ENCODE measurements at regions not wholly inside any gene's neighbourhood (a gene's known extent, or its start where the extent isn't known, plus 50 kb on each side); places are given as distances from the start of the nearest gene placed in this dataset.

DNA sequence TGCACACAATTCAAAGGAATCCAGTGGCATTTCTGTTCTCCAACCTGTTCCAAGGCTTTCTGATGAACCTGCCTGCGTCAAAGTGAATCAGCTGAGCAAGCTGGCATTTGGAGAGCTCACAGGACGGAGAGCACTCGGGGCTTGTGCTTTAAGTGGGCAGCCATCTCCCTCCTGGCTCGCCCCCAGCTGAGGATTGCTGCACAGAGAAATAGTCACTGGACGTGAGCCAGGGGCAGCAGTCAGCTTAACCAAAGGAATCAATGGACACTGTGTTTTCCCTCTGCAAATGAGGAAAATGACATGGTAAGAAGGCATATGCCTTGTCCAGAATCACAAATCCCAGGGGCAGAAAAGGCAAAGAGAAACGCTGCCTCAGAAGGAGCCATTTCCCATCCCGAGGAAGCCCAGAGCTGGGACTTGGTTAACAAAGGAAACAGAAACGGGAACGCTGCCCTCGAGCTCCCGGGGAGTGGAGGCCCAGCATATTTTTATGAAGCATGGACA lies 299.4 kb downstream of the ZSWIM6 start:
- Histone ChIP-seq H3K27ac (peak overlapping the region in 9 of 10 donors; percentile 33 to 78 (median 63)), H3K4me3 (peak overlapping the region in 1 of 10 donors; percentile 21), H3K9me3 (no peaks in the 10 kb centered on the region), H3K27me3 (no peaks in the 10 kb centered on the region), H3K36me3 (no peaks in the 10 kb centered on the region), H3K4me1 (peaks cover 0 to 22% (median 17%) of the 10 kb centered on the region in 9 donors)
- peak; percentile 43 to 93 (median 84) for ATAC-seq
- intact Hi-C loops (cut with DNase I): loop anchor here in 1 of 10 donors (10.0 kb wide), 1 partner anchor 227 kb away; no protein-coding TSS in a partner anchor
- peak; percentile 52 to 72 for DNase-seq
- TF ChIP-seq, protein P1, sequence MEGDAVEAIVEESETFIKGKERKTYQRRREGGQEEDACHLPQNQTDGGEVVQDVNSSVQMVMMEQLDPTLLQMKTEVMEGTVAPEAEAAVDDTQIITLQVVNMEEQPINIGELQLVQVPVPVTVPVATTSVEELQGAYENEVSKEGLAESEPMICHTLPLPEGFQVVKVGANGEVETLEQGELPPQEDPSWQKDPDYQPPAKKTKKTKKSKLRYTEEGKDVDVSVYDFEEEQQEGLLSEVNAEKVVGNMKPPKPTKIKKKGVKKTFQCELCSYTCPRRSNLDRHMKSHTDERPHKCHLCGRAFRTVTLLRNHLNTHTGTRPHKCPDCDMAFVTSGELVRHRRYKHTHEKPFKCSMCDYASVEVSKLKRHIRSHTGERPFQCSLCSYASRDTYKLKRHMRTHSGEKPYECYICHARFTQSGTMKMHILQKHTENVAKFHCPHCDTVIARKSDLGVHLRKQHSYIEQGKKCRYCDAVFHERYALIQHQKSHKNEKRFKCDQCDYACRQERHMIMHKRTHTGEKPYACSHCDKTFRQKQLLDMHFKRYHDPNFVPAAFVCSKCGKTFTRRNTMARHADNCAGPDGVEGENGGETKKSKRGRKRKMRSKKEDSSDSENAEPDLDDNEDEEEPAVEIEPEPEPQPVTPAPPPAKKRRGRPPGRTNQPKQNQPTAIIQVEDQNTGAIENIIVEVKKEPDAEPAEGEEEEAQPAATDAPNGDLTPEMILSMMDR (IDR thresholded peaks at IDR 0.05): no peak
- 13 to 16% methylated on average over 11 of the region's 11 CpGs for WGBS, 2 donors

DNA sequence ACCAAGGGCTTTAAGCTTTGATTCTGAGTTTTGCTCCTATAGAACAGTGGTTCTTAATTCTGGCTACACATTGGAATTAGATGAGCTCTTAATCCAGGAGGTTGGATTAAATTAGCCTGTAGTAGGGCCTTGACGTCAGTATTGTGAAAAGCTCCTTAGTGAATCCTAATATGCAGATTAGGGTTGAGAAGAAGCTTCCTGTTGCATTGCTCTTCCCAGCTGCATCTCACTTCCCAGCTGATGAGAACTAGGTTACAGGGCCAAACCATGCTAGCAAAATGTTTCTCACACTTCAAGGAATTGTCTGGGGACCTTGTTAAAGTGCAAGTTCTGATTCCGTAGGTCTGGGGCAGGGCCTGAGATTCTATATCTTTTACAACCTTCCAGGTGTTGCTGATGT lies 300.0 kb downstream of the ZSWIM6 start:
- H3K9me3 ChIP-seq: no peaks in the 10 kb centered on the region
- DNase-seq: no peak
- TF ChIP-seq, protein P1 (IDR thresholded peaks at IDR 0.05): no peak
- no peaks in the 10 kb centered on the region for H3K36me3 ChIP-seq
- H3K27me3 ChIP-seq: no peaks in the 10 kb centered on the region
- H3K27ac ChIP-seq: peak overlapping the region in 9 of 10 donors; percentile 33 to 78 (median 63)
- intact Hi-C loops (cut with DNase I): loop anchor here in 1 of 10 donors (10.0 kb wide), 1 partner anchor 227 kb away; no protein-coding TSS in a partner anchor
- WGBS, 2 donors: 67 to 68% methylated on average over 2 of the region's 2 CpGs
- H3K4me3 ChIP-seq: no peak overlapping the region
- ATAC-seq: peak in 6 of 8 donors; percentile 29 to 57 (median 44)
- peaks cover 0 to 18% (median 13%) of the 10 kb centered on the region in 9 donors for H3K4me1 ChIP-seq

DNA sequence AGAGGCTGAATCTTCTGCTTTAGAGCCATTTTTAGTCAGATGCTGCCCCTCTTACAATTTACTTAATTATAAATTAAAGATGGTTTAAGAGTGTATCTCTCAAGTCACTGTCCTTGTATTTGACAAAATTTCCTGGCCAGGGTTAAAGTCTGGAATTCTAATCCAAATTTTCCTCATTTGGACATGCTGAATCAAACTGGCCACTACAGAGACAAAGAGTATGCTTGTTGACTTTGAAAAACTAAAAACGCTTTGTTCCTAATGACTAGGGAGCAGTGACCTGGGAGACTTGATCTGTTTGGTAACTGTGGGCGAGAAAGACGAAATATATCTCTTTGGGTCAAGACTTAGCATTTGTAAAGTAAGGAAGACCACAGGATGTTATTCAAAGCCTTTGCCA lies 303.2 kb downstream of the ZSWIM6 start:
- Histone ChIP-seq H3K9me3 (no peaks in the 10 kb centered on the region), H3K27me3 (no peaks in the 10 kb centered on the region), H3K4me3 (no peak overlapping the region), H3K36me3 (no peaks in the 10 kb centered on the region), H3K4me1 (peaks cover 3 to 32% (median 20%) of the 10 kb centered on the region in 9 donors), H3K27ac (no peak overlapping the region)
- intact Hi-C loops (cut with DNase I): loop anchor here in 1 of 10 donors (10.0 kb wide), 1 partner anchor 230 kb away; no protein-coding TSS in a partner anchor
- 84 to 92% methylated on average over 3 of the region's 3 CpGs for WGBS, 2 donors
- no peak for ATAC-seq
- TF ChIP-seq, protein P1 (IDR thresholded peaks at IDR 0.05): no peak
- no peak for DNase-seq

DNA sequence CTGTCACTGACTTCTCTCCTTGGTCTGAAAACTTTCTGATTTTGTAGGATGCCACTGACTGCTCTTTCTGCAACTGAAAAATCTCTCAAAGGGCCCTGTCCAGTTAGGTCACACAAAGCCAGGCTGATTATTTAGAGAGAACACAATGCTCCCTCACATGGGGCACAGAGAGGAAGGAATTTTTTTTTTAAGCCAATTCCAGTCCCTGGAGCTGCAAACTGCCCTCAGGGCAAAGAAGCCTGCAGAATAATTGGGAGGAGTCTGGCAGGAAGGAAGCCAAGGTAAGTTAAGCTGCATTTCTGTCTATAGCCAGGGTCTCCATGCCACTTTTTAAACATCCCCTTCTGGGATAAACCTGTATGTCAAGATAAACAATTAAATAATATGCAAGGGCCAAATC lies 305.5 kb downstream of the ZSWIM6 start:
- Histone ChIP-seq H3K4me1 (peaks cover 0 to 22% (median 7%) of the 10 kb centered on the region in 9 donors), H3K4me3 (no peak overlapping the region), H3K36me3 (no peaks in the 10 kb centered on the region), H3K27ac (no peak overlapping the region), H3K27me3 (no peaks in the 10 kb centered on the region), H3K9me3 (no peaks in the 10 kb centered on the region)
- intact Hi-C loops (cut with DNase I): loop anchor here in 1 of 10 donors (10.0 kb wide), 1 partner anchor 233 kb away; no protein-coding TSS in a partner anchor
- ATAC-seq (peak in 2 of 8 donors; percentile 52 to 82), DNase-seq (no peak)
- TF ChIP-seq, protein P1 (IDR thresholded peaks at IDR 0.05): no peak
